Neural crest cell (in vitro differentiated cells): ENCODE measurements at regions not wholly inside any gene's neighbourhood (a gene's known extent, or its start where the extent isn't known, plus 50 kb on each side); places are given as distances from the start of the nearest gene placed in this dataset.

Source experiments
- DNase-seq: peaks from one replicate; pipeline ENCODE4 v3.0.0; 2021; ENCODE audit warnings: low read depth, mixed read lengths, low spot score
- H3K27ac Mint-ChIP-seq: one replicate; pipeline ENCODE4 v1.8.0; 2021; ENCODE audit warnings: mild to moderate bottlenecking, mixed read lengths; ENCODE audit not compliant: unreplicated experiment
- H3K27me3 Mint-ChIP-seq: 2 replicates; pipeline ENCODE4 v1.8.0; 2021; ENCODE audit warnings: low read depth, mild to moderate bottlenecking, mixed read lengths
- H3K36me3 Mint-ChIP-seq: 2 replicates; pipeline ENCODE4 v1.8.0; 2021; ENCODE audit warnings: low read depth, mild to moderate bottlenecking, mixed read lengths
- H3K4me1 Mint-ChIP-seq: 2 replicates; pipeline ENCODE4 v1.8.0; 2021; ENCODE audit warnings: mixed read lengths
- H3K4me3 Mint-ChIP-seq: one replicate; pipeline ENCODE4 v1.8.0; 2021; ENCODE audit warnings: mild to moderate bottlenecking, mixed read lengths
- H3K9me3 Mint-ChIP-seq: 2 replicates; pipeline ENCODE4 v1.8.0; 2021; ENCODE audit warnings: mixed read lengths
- TF ChIP-seq, protein P1 (sequence below): fragments of 200-600 bp; sonication (generic); conservative IDR thresholded peaks from 2 replicates; pipeline ENCODE4 v1.5.0; 2021; ENCODE audit warnings: antibody characterized with exemption, mild to moderate bottlenecking

DNA sequence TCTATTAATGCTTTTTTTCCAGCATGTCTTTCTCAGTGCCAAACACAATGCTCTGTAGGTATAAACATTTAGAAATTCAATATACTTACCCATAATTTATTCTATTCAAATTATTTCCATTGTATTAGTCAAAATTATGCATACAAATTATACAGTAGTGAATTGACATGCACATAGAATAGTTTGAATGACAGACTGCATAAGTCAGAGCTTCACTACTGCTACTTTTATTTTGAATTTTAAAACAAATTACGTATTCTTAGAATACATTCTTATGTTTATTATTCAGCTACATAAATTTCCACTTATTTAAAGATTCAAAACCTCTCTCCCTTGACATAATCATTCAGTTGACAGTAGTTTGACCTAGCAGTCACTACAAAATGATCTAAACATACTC lies 808.0 kb upstream of the CCDC179 start:
- DNase-seq: no peak
- Mint-ChIP-seq H3K9me3 (peaks cover 3% of the 10 kb centered on the region), H3K4me1 (no peaks in the 10 kb centered on the region), H3K27me3 (no peaks in the 10 kb centered on the region), H3K4me3 (no peak overlapping the region), H3K27ac (no peak overlapping the region), H3K36me3 (no peaks in the 10 kb centered on the region)
- TF ChIP-seq, protein P1, sequence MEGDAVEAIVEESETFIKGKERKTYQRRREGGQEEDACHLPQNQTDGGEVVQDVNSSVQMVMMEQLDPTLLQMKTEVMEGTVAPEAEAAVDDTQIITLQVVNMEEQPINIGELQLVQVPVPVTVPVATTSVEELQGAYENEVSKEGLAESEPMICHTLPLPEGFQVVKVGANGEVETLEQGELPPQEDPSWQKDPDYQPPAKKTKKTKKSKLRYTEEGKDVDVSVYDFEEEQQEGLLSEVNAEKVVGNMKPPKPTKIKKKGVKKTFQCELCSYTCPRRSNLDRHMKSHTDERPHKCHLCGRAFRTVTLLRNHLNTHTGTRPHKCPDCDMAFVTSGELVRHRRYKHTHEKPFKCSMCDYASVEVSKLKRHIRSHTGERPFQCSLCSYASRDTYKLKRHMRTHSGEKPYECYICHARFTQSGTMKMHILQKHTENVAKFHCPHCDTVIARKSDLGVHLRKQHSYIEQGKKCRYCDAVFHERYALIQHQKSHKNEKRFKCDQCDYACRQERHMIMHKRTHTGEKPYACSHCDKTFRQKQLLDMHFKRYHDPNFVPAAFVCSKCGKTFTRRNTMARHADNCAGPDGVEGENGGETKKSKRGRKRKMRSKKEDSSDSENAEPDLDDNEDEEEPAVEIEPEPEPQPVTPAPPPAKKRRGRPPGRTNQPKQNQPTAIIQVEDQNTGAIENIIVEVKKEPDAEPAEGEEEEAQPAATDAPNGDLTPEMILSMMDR: no peak

- H3K4me1 Mint-ChIP-seq: no peaks in the 10 kb centered on the region
- H3K36me3 Mint-ChIP-seq: no peaks in the 10 kb centered on the region
These were observed 813.1 kb upstream of the CCDC179 start for GRCh38 chr11:23673366-23673765.

GRCh38 chr11:23674866-23675265 lies 814.6 kb upstream of the CCDC179 start:
- H3K9me3 Mint-ChIP-seq: no peaks in the 10 kb centered on the region
- H3K36me3 Mint-ChIP-seq: no peaks in the 10 kb centered on the region
- TF ChIP-seq, protein P1: no peak
- no peak for DNase-seq
- no peaks in the 10 kb centered on the region for H3K4me1 Mint-ChIP-seq
- no peaks in the 10 kb centered on the region for H3K27me3 Mint-ChIP-seq
- H3K4me3 Mint-ChIP-seq: no peak overlapping the region
- H3K27ac Mint-ChIP-seq: no peak overlapping the region

More at GRCh38 chr11:23673366-23673765, 813.1 kb upstream of the CCDC179 start:
- Mint-ChIP-seq H3K27me3 (no peaks in the 10 kb centered on the region), H3K4me3 (no peak overlapping the region), H3K9me3 (no peaks in the 10 kb centered on the region), H3K27ac (no peak overlapping the region)
- TF ChIP-seq, protein P1: no peak
- no peak for DNase-seq

- Mint-ChIP-seq H3K36me3 (no peaks in the 10 kb centered on the region), H3K4me1 (no peaks in the 10 kb centered on the region), H3K27me3 (no peaks in the 10 kb centered on the region), H3K27ac (no peak overlapping the region), H3K4me3 (no peak overlapping the region), H3K9me3 (no peaks in the 10 kb centered on the region)
- TF ChIP-seq, protein P1: no peak
- DNase-seq: no peak
These were observed 817.8 kb upstream of the LUZP2 start for GRCh38 chr11:23679041-23679440.

GRCh38 chr11:23679981-23680380 lies 816.9 kb upstream of the LUZP2 start:
- TF ChIP-seq, protein P1: no peak
- H3K27ac Mint-ChIP-seq: no peak overlapping the region
- H3K4me3 Mint-ChIP-seq: no peak overlapping the region
- no peaks in the 10 kb centered on the region for H3K36me3 Mint-ChIP-seq
- no peaks in the 10 kb centered on the region for H3K4me1 Mint-ChIP-seq
- DNase-seq: no peak
- no peaks in the 10 kb centered on the region for H3K9me3 Mint-ChIP-seq
- H3K27me3 Mint-ChIP-seq: no peaks in the 10 kb centered on the region
